CD4-positive, alpha-beta T cell treated with Interleukin-17A for 4 hours (primary cell): ENCODE measurements at regions not wholly inside any gene's neighbourhood (a gene's known extent, or its start where the extent isn't known, plus 50 kb on each side); places are given as distances from the start of the nearest gene placed in this dataset.

ENCODE experiments used
- DNase-seq: peaks from one replicate; pipeline ENCODE4 v3.0.0-alpha.2; 2020; ENCODE audit warnings: mixed read lengths

- DNase-seq = no peak
Observed at GRCh38 chr17:33789658-33790057, 465.4 kb upstream of the CCL2 start.

GRCh38 chr17:33797181-33797580 is 457.9 kb upstream of the CCL2 start:
- no peak for DNase-seq

GRCh38 chr17:33798308-33798707 is 456.8 kb upstream of the CCL2 start:
- no peak for DNase-seq

- no peak for DNase-seq
Observed at GRCh38 chr17:33802349-33803198, 452.5 kb upstream of the CCL2 start.

GRCh38 chr17:33803199-33803685 is 451.8 kb upstream of the CCL2 start:
- DNase-seq = no peak

GRCh38 chr17:33803686-33804085 is 451.4 kb upstream of the CCL2 start:
- DNase-seq = no peak

- no peak for DNase-seq
Observed at GRCh38 chr17:33804401-33804800, 450.7 kb upstream of the CCL2 start.

GRCh38 chr17:33806631-33807030 is 448.5 kb upstream of the CCL2 start:
- no peak for DNase-seq

GRCh38 chr17:33809748-33810147 is 445.3 kb upstream of the CCL2 start:
- no peak for DNase-seq

- DNase-seq = no peak
Observed at GRCh38 chr17:33811004-33811760, 443.9 kb upstream of the CCL2 start.

- DNase-seq = no peak
Observed at GRCh38 chr17:33811984-33812577, 443.0 kb upstream of the CCL2 start.

- DNase-seq = no peak
Observed at GRCh38 chr17:33814852-33815251, 440.2 kb upstream of the CCL2 start.

GRCh38 chr17:33816036-33816435 is 439.0 kb upstream of the CCL2 start:
- DNase-seq = no peak

GRCh38 chr17:33816842-33817617 is 438.1 kb upstream of the CCL2 start:
- no peak for DNase-seq

- no peak for DNase-seq
Observed at GRCh38 chr17:33819539-33819938, 435.5 kb upstream of the CCL2 start.

GRCh38 chr17:33832262-33832661 is 422.8 kb upstream of the CCL2 start:
- DNase-seq = no peak

- no peak for DNase-seq
Observed at GRCh38 chr17:33837281-33837680, 417.8 kb upstream of the CCL2 start.

- no peak for DNase-seq
Observed at GRCh38 chr17:33838281-33838680, 416.8 kb upstream of the CCL2 start.

GRCh38 chr17:33847900-33848299 is 407.2 kb upstream of the CCL2 start:
- no peak for DNase-seq

GRCh38 chr17:33848433-33848832 is 406.7 kb upstream of the CCL2 start:
- DNase-seq = no peak

- no peak for DNase-seq
Observed at GRCh38 chr17:33854596-33854995, 400.5 kb upstream of the CCL2 start.

- DNase-seq = no peak
Observed at GRCh38 chr17:33858121-33858520, 397.0 kb upstream of the CCL2 start.

- DNase-seq = no peak
Observed at GRCh38 chr17:33858682-33859081, 396.4 kb upstream of the CCL2 start.
